Skeletal muscle tissue (tissue), 3 donors: ENCODE measurements at regions not wholly inside any gene's neighbourhood (a gene's known extent, or its start where the extent isn't known, plus 50 kb on each side); places are given as distances from the start of the nearest gene placed in this dataset.
A peak's percentile ranks its signal among the peaks of the same experiment; 100 is the strongest.

ENCODE experiments used
- H3K27ac ChIP-seq: one replicate; pipeline ENCODE4 v1.7.0; 2013; ENCODE audit warnings: mild to moderate bottlenecking, low read depth, low read length, inconsistent platforms
- H3K27me3 ChIP-seq, 3 donors: one replicate each; pipeline ENCODE4 v1.7.0; 2013; ENCODE audit warnings: low read length in 3 of 3; ENCODE audit not compliant: control insufficient read depth in 3 of 3, insufficient read depth in 3 of 3
- H3K36me3 ChIP-seq, 3 donors: one replicate each; pipeline ENCODE4 v1.7.0; 2013; ENCODE audit warnings: low read length in 3 of 3; ENCODE audit not compliant: control insufficient read depth in 3 of 3, insufficient read depth in 3 of 3
- H3K4me1 ChIP-seq, 3 donors: one replicate each; pipeline ENCODE4 v1.7.0; 2013; ENCODE audit warnings: low read length in 3 of 3, mild to moderate bottlenecking in 3 of 3; ENCODE audit not compliant: control insufficient read depth in 3 of 3, insufficient read depth in 3 of 3
- H3K4me3 ChIP-seq, 3 donors: one replicate each; pipeline ENCODE4 v1.7.0; 2013; ENCODE audit warnings: low read length in 3 of 3
- H3K9ac ChIP-seq, 3 donors: one replicate each; pipeline ENCODE4 v1.7.0; 2013; ENCODE audit warnings: low read length in 3 of 3, mild to moderate bottlenecking in 3 of 3, moderate library complexity in 2 of 3, low read depth in 1 of 3
- H3K9me3 ChIP-seq, 3 donors: one replicate each; pipeline ENCODE4 v1.7.0; 2013; ENCODE audit warnings: low read length in 3 of 3; ENCODE audit not compliant: control insufficient read depth in 3 of 3
- donor health status: Osteomylitis.

- Histone ChIP-seq H3K36me3 (no peaks in the 10 kb centered on the region), H3K4me3 (no peak overlapping the region), H3K27me3 (no peaks in the 10 kb centered on the region), H3K9ac (no peak overlapping the region), H3K4me1 (peaks cover 41 to 64% (median 42%) of the 10 kb centered on the region in 3 donors), H3K9me3 (no peaks in the 10 kb centered on the region), H3K27ac (no peak overlapping the region)
Observed at GRCh38 chr2:120550893-120551446, 184.7 kb upstream of the GLI2 start.

- Histone ChIP-seq H3K36me3 (no peaks in the 10 kb centered on the region), H3K4me3 (no peak overlapping the region), H3K9me3 (no peaks in the 10 kb centered on the region), H3K27ac (peak overlapping the region; percentile 37), H3K4me1 (peaks cover 38 to 58% (median 39%) of the 10 kb centered on the region in 3 donors), H3K9ac (no peak overlapping the region), H3K27me3 (no peaks in the 10 kb centered on the region)
Observed at GRCh38 chr2:120551522-120551921, 184.1 kb upstream of the GLI2 start.

- Histone ChIP-seq H3K36me3 (no peaks in the 10 kb centered on the region), H3K9ac (no peak overlapping the region), H3K4me1 (peaks cover 32 to 53% (median 35%) of the 10 kb centered on the region in 3 donors), H3K4me3 (no peak overlapping the region), H3K27ac (peak overlapping the region; percentile 37), H3K27me3 (no peaks in the 10 kb centered on the region), H3K9me3 (no peaks in the 10 kb centered on the region)
Observed at GRCh38 chr2:120552079-120552478, 183.6 kb upstream of the GLI2 start.

GRCh38 chr2:120552800-120553481, 182.7 kb upstream of the GLI2 start:
- H3K9ac ChIP-seq, result peak overlapping the region in 1 of 3 donors; percentile 28
- no peaks in the 10 kb centered on the region for H3K36me3 ChIP-seq
- peaks cover 0 to 3% (median 0%) of the 10 kb centered on the region in 3 donors for H3K27me3 ChIP-seq
- H3K27ac ChIP-seq, result peak overlapping the region; percentile 37
- peak overlapping the region in 2 of 3 donors; percentile 45 to 52 for H3K4me3 ChIP-seq
- peaks cover 24 to 45% (median 35%) of the 10 kb centered on the region in 3 donors for H3K4me1 ChIP-seq
- no peaks in the 10 kb centered on the region for H3K9me3 ChIP-seq

GRCh38 chr2:120554625-120555032, 181.0 kb upstream of the GLI2 start:
- Histone ChIP-seq H3K36me3 (no peaks in the 10 kb centered on the region), H3K27me3 (peaks cover 0 to 3% (median 0%) of the 10 kb centered on the region in 3 donors), H3K27ac (no peak overlapping the region), H3K4me3 (no peak overlapping the region), H3K9me3 (no peaks in the 10 kb centered on the region), H3K9ac (no peak overlapping the region), H3K4me1 (peaks cover 20 to 39% (median 35%) of the 10 kb centered on the region in 3 donors)

- no peak overlapping the region for H3K4me3 ChIP-seq
- H3K9me3 ChIP-seq, result no peaks in the 10 kb centered on the region
- H3K4me1 ChIP-seq, result peaks cover 20 to 35% (median 30%) of the 10 kb centered on the region in 3 donors
- H3K27ac ChIP-seq, result no peak overlapping the region
- no peaks in the 10 kb centered on the region for H3K36me3 ChIP-seq
- peaks cover 0 to 3% (median 0%) of the 10 kb centered on the region in 3 donors for H3K27me3 ChIP-seq
- H3K9ac ChIP-seq, result no peak overlapping the region
Observed at GRCh38 chr2:120555092-120555491, 180.6 kb upstream of the GLI2 start.

- no peak overlapping the region for H3K4me3 ChIP-seq
- H3K27ac ChIP-seq, result no peak overlapping the region
- no peak overlapping the region for H3K9ac ChIP-seq
- H3K9me3 ChIP-seq, result no peaks in the 10 kb centered on the region
- peaks cover 0 to 3% (median 0%) of the 10 kb centered on the region in 3 donors for H3K27me3 ChIP-seq
- H3K4me1 ChIP-seq, result peaks cover 16 to 19% (median 16%) of the 10 kb centered on the region in 3 donors
- H3K36me3 ChIP-seq, result no peaks in the 10 kb centered on the region
Observed at GRCh38 chr2:120556911-120557310, 178.8 kb upstream of the GLI2 start.

- no peaks in the 10 kb centered on the region for H3K9me3 ChIP-seq
- H3K9ac ChIP-seq, result no peak overlapping the region
- H3K27ac ChIP-seq, result no peak overlapping the region
- no peak overlapping the region for H3K4me3 ChIP-seq
- peaks cover 0 to 3% (median 0%) of the 10 kb centered on the region in 3 donors for H3K27me3 ChIP-seq
- H3K4me1 ChIP-seq, result peaks cover 0 to 3% (median 0%) of the 10 kb centered on the region in 3 donors
- H3K36me3 ChIP-seq, result no peaks in the 10 kb centered on the region
Observed at GRCh38 chr2:120558847-120559246, 176.8 kb upstream of the GLI2 start.

- Histone ChIP-seq H3K9me3 (no peaks in the 10 kb centered on the region), H3K9ac (no peak overlapping the region), H3K27ac (no peak overlapping the region), H3K4me1 (peaks cover 0 to 3% (median 0%) of the 10 kb centered on the region in 3 donors), H3K4me3 (no peak overlapping the region), H3K27me3 (peaks cover 0 to 3% (median 0%) of the 10 kb centered on the region in 3 donors), H3K36me3 (no peaks in the 10 kb centered on the region)
Observed at GRCh38 chr2:120559401-120559800, 176.3 kb upstream of the GLI2 start.

- Histone ChIP-seq H3K27ac (no peak overlapping the region), H3K9ac (no peak overlapping the region), H3K4me3 (no peak overlapping the region), H3K4me1 (peaks cover 0 to 5% (median 2%) of the 10 kb centered on the region in 3 donors), H3K27me3 (peaks cover 0 to 3% (median 0%) of the 10 kb centered on the region in 3 donors), H3K36me3 (no peaks in the 10 kb centered on the region), H3K9me3 (no peaks in the 10 kb centered on the region)
Observed at GRCh38 chr2:120560330-120560729, 175.3 kb upstream of the GLI2 start.
